DOHH2 (cell line): ENCODE measurements at regions not wholly inside any gene's neighbourhood (a gene's known extent, or its start where the extent isn't known, plus 50 kb on each side); places are given as distances from the start of the nearest gene placed in this dataset.

ENCODE experiments used
- H3F3A ChIP-seq: fragments of 200-600 bp; sonication (generic), shearing (Covaris generic); 2 replicates; pipeline ENCODE4 v1.6.0; 2016; ENCODE audit warnings: antibody characterized with exemption, mild to moderate bottlenecking; ENCODE audit not compliant: control insufficient read depth, insufficient read depth
- H3K27ac ChIP-seq: fragments of 200-600 bp; sonication (generic); 2 replicates; pipeline ENCODE4 v1.5.1; 2014; ENCODE audit warnings: low read depth, mild to moderate bottlenecking, low read length, moderate library complexity
- H3K27me3 ChIP-seq: fragments of 200-600 bp; sonication (generic); 2 replicates; pipeline ENCODE4 v1.6.1; 2014; ENCODE audit warnings: mild to moderate bottlenecking, low read length, mixed read lengths; ENCODE audit not compliant: control insufficient read depth
- H3K36me3 ChIP-seq: fragments of 200-600 bp; sonication (generic); 2 replicates; pipeline ENCODE4 v1.6.1; 2014; ENCODE audit warnings: mild to moderate bottlenecking, low read length, moderate library complexity, mixed read lengths; ENCODE audit not compliant: control insufficient read depth
- H3K4me1 ChIP-seq: fragments of 200-600 bp; sonication (generic); 2 replicates; pipeline ENCODE4 v1.6.1; 2014; ENCODE audit warnings: mild to moderate bottlenecking, low read length, mixed read lengths; ENCODE audit not compliant: control insufficient read depth
- H3K4me2 ChIP-seq: fragments of 200-600 bp; sonication (generic); 2 replicates; pipeline ENCODE4 v1.6.0; 2014; ENCODE audit warnings: mild to moderate bottlenecking, low read length, moderate library complexity
- H3K4me3 ChIP-seq: fragments of 200-600 bp; sonication (generic); 2 replicates; pipeline ENCODE4 v1.5.1; 2014; ENCODE audit warnings: mild to moderate bottlenecking, low read length, mixed read lengths
- H3K79me2 ChIP-seq: fragments of 200-600 bp; sonication (generic); 2 replicates; pipeline ENCODE4 v1.6.1; 2014; ENCODE audit warnings: mild to moderate bottlenecking, low read length, mixed read lengths; ENCODE audit not compliant: control insufficient read depth
- H3K9me2 ChIP-seq: fragments of 200-600 bp; sonication (generic); replicated peaks from 2 replicates; pipeline ENCODE4 v1.6.1; 2014; ENCODE audit warnings: mild to moderate bottlenecking, low read length, mixed read lengths; ENCODE audit not compliant: control insufficient read depth
- H3K9me3 ChIP-seq: fragments of 200-600 bp; sonication (generic); 2 replicates; pipeline ENCODE4 v1.6.1; 2014; ENCODE audit warnings: antibody characterized with exemption, low read length, mixed read lengths; ENCODE audit not compliant: control insufficient read depth, insufficient read depth
- H4K20me1 ChIP-seq: fragments of 200-600 bp; sonication (generic); 2 replicates; pipeline ENCODE4 v1.6.0; 2014; ENCODE audit warnings: low read depth, mild to moderate bottlenecking, antibody characterized with exemption, low read length, moderate library complexity; ENCODE audit not compliant: control insufficient read depth, insufficient read depth
- CTCF ChIP-seq: fragments of 200-600 bp; sonication (generic); IDR thresholded peaks from one replicate; pipeline ENCODE4 v1.5.1; 2014; ENCODE audit warnings: antibody characterized with exemption, mild to moderate bottlenecking, low read depth, low read length; ENCODE audit not compliant: poor library complexity, severe bottlenecking
- EZH2phosphoT487 ChIP-seq: fragments of 200-600 bp; sonication (generic); IDR thresholded peaks from 2 replicates; pipeline ENCODE4 v1.6.1; 2017; ENCODE audit warnings: borderline replicate concordance, mild to moderate bottlenecking, antibody characterized with exemption, low read length, moderate library complexity, mixed read lengths

- Histone ChIP-seq H3K4me1 (peaks cover 21% of the 10 kb centered on the region), H3K36me3 (no peaks in the 10 kb centered on the region), H3K9me2 (no peaks in the 10 kb centered on the region), H3K27ac (no peak overlapping the region), H4K20me1 (no peaks in the 10 kb centered on the region), H3K4me3 (no peak overlapping the region; the same call in 1 of the 2 replicates), H3K79me2 (no peaks in the 10 kb centered on the region), H3F3A (no peaks in the 10 kb centered on the region), H3K9me3 (no peaks in the 10 kb centered on the region), H3K27me3 (peaks cover 13% of the 10 kb centered on the region), H3K4me2 (peak overlapping the region; percentile 28)
- no peak for TF ChIP-seq EZH2phosphoT487
- no peak for TF ChIP-seq CTCF
Measured at GRCh38 chr3:66552846-66553245, 52.0 kb upstream of the LRIG1 start.

GRCh38 chr3:66553441-66554113 is 52.8 kb upstream of the LRIG1 start:
- Histone ChIP-seq H3K27me3 (peaks cover 13% of the 10 kb centered on the region), H3K9me2 (no peaks in the 10 kb centered on the region), H3K4me1 (peaks cover 21% of the 10 kb centered on the region), H3K9me3 (no peaks in the 10 kb centered on the region), H4K20me1 (no peaks in the 10 kb centered on the region), H3K27ac (no peak overlapping the region), H3K79me2 (no peaks in the 10 kb centered on the region), H3K4me3 (peak overlapping the region; percentile 22; the same call in 1 of the 2 replicates), H3K36me3 (no peaks in the 10 kb centered on the region), H3K4me2 (peak overlapping the region; percentile 28), H3F3A (no peaks in the 10 kb centered on the region)
- TF ChIP-seq EZH2phosphoT487 (no peak), CTCF (no peak)

DNA sequence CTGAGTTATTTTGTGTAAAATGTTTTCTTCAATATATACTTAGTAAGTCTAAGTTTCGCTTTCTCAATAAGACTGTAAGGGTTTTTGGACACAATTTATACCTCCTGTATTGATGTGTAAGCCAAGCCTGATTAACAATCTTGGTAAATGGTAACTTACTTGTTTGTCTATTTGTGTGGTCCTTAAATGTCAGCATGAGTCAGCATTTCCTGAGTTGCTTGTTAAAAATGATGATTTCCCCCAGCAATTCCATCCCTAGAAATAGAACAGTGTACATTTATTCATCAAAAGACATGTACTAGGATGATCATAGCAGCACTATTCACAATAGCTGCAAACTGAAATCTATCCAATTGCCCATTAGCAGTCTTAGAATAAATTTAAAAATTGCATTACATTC is 53.4 kb upstream of the LRIG1 start:
- Histone ChIP-seq H3K4me3 (no peak overlapping the region), H3F3A (no peaks in the 10 kb centered on the region), H3K9me2 (no peaks in the 10 kb centered on the region), H3K4me1 (peaks cover 21% of the 10 kb centered on the region), H4K20me1 (no peaks in the 10 kb centered on the region), H3K9me3 (no peaks in the 10 kb centered on the region), H3K4me2 (no peak overlapping the region; the same call in 1 of the 2 replicates), H3K79me2 (no peaks in the 10 kb centered on the region), H3K27me3 (peaks cover 13% of the 10 kb centered on the region), H3K27ac (no peak overlapping the region), H3K36me3 (no peaks in the 10 kb centered on the region)
- no peak for TF ChIP-seq CTCF
- TF ChIP-seq EZH2phosphoT487 = no peak
